ENCODE measurements at regions not wholly inside any gene's neighbourhood (a gene's known extent, or its start where the extent isn't known, plus 50 kb on each side); places are given as distances from the start of the nearest gene placed in this dataset.

GRCh38 chr9:38271666-38272241 is 120.7 kb upstream of the ALDH1B1 start:
- H3K4me1 ChIP-seq (ENCODE audit: control insufficient read depth, insufficient read depth, low read length): no peaks in the 10 kb centered on the region
- intact Hi-C loops (cut with micrococcal nuclease): no loop called here
- Mint-ChIP-seq H3K4me1 (no peaks in the 10 kb centered on the region), H3K27me3 (ENCODE audit: low read depth in 2 of 2) (peaks cover 8 to 28% of the 10 kb centered on the region in 2 donors), H3K4me3 (no peak overlapping the region), H3K9me3 (no peaks in the 10 kb centered on the region), H3K27ac (no peak overlapping the region), H3K36me3 (peaks cover 1% of the 10 kb centered on the region)
- ATAC-seq: no peak
- no peak overlapping the region for H3K4me3 ChIP-seq (ENCODE audit: low read length)
- no peak for DNase-seq
- H3K27ac ChIP-seq (ENCODE audit: low read length): no peak overlapping the region
- TF ChIP-seq CTCF (IDR thresholded peaks at IDR 0.05): no peak
- 80% methylated on average over 3 of the region's 3 CpGs for WGBS (ENCODE audit: insufficient coverage)
- H3K36me3 ChIP-seq (ENCODE audit: control insufficient read depth, insufficient read depth, low read length): no peaks in the 10 kb centered on the region
- no peaks in the 10 kb centered on the region for H3K27me3 ChIP-seq (ENCODE audit: control insufficient read depth, insufficient read depth, low read length)
- H3K9me3 ChIP-seq (ENCODE audit: control insufficient read depth, insufficient read depth, low read length): no peaks in the 10 kb centered on the region

GRCh38 chr9:38269775-38270174 is 122.7 kb upstream of the ALDH1B1 start:
- DNase-seq (no peak), ATAC-seq (no peak)
- Mint-ChIP-seq H3K27me3 (ENCODE audit: low read depth in 2 of 2) (peaks cover 15 to 44% of the 10 kb centered on the region in 2 donors), H3K27ac (no peak overlapping the region), H3K36me3 (peaks cover 17% of the 10 kb centered on the region), H3K4me3 (no peak overlapping the region), H3K4me1 (no peaks in the 10 kb centered on the region), H3K9me3 (peaks cover 0 to 5% of the 10 kb centered on the region in 2 donors)
- intact Hi-C loops (cut with micrococcal nuclease): no loop called here
- Histone ChIP-seq H3K4me1 (ENCODE audit: control insufficient read depth, insufficient read depth, low read length) (no peaks in the 10 kb centered on the region), H3K9me3 (ENCODE audit: control insufficient read depth, insufficient read depth, low read length) (no peaks in the 10 kb centered on the region), H3K36me3 (ENCODE audit: control insufficient read depth, insufficient read depth, low read length) (no peaks in the 10 kb centered on the region), H3K4me3 (ENCODE audit: low read length) (no peak overlapping the region), H3K27ac (ENCODE audit: low read length) (no peak overlapping the region), H3K27me3 (ENCODE audit: control insufficient read depth, insufficient read depth, low read length) (no peaks in the 10 kb centered on the region)
- WGBS (ENCODE audit: insufficient coverage): 86% methylated on average over 3 of the region's 4 CpGs
- TF ChIP-seq CTCF (IDR thresholded peaks at IDR 0.05): no peak

- ATAC-seq: peak in 1 of 3 donors; percentile 36
- peaks cover 3% of the 10 kb centered on the region for H3K9me3 ChIP-seq (ENCODE audit: control insufficient read depth, insufficient read depth, low read length)
- peak in 1 of 2 donors; percentile 45 for DNase-seq
- Mint-ChIP-seq H3K4me1 (no peaks in the 10 kb centered on the region), H3K9me3 (peaks cover 5 to 10% of the 10 kb centered on the region in 2 donors), H3K27ac (no peak overlapping the region), H3K4me3 (no peak overlapping the region), H3K27me3 (ENCODE audit: low read depth in 2 of 2) (peaks cover 18 to 59% of the 10 kb centered on the region in 2 donors), H3K36me3 (peaks cover 30% of the 10 kb centered on the region)
- no peak overlapping the region for H3K27ac ChIP-seq (ENCODE audit: low read length)
- peaks cover 2% of the 10 kb centered on the region for H3K27me3 ChIP-seq (ENCODE audit: control insufficient read depth, insufficient read depth, low read length)
- no peaks in the 10 kb centered on the region for H3K36me3 ChIP-seq (ENCODE audit: control insufficient read depth, insufficient read depth, low read length)
- no peaks in the 10 kb centered on the region for H3K4me1 ChIP-seq (ENCODE audit: control insufficient read depth, insufficient read depth, low read length)
- TF ChIP-seq CTCF (IDR thresholded peaks at IDR 0.05): peak; percentile 63
- WGBS (ENCODE audit: insufficient coverage): 56% methylated on average over 1 of the region's 1 CpG
- H3K4me3 ChIP-seq (ENCODE audit: low read length): no peak overlapping the region
- intact Hi-C loops (cut with micrococcal nuclease): loop anchor here (1.0 to 5.0 kb wide), 3 partner anchors 175 to 516 kb away; no protein-coding TSS in a partner anchor
Observed at GRCh38 chr9:38263532-38263931, 129.0 kb upstream of the ALDH1B1 start.
